Kidney capillary endothelial cell (primary cell): ENCODE measurements at regions not wholly inside any gene's neighbourhood (a gene's known extent, or its start where the extent isn't known, plus 50 kb on each side); places are given as distances from the start of the nearest gene placed in this dataset.
A peak's percentile ranks its signal among the peaks of the same experiment; 100 is the strongest.

Experiments
- DNase-seq: peaks from one replicate; pipeline ENCODE4 v3.0.0-alpha.2; 2018; ENCODE audit warnings: low spot score

GRCh38 chr4:156595041-156595440, 376.6 kb downstream of the PDGFC start:
- no peak for DNase-seq

DNA sequence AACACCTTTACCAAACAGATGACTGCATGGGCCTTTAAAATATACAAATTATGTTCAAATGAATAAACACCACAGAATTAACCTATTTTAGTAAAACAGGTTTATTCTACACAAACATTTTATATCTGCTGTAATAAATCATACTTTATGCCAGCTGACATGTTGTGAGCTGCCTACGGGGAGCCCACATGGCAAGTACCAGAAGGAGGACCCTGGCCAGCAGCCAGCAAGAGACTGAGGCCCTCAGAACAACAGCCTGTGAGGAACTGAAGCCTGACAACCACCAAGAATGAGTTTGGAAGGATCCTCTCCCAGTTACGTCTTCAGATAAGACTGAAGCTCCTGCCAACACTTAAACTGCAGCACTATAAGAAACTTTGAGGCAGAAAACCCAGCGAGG, 377.0 kb downstream of the PDGFC start:
- DNase-seq: no peak

DNA sequence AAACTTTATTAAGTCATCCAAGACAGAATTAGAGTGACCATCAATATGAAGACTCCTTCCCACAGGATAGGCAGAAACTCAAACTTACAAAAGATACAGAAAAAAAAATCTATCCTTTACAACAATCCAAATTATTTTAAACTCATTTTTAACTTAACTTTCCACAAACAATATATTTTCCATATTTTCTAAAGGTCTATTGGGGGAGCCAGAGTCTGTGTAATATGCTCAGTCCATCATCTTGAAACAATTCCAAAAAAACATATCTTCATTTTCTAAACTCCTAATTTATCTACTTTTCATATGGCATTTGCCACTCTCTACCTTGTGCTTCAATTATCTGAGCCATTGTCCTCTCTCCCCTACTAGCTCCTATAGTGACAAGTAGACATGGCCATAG, 378.1 kb downstream of the PDGFC start:
- no peak for DNase-seq

DNA sequence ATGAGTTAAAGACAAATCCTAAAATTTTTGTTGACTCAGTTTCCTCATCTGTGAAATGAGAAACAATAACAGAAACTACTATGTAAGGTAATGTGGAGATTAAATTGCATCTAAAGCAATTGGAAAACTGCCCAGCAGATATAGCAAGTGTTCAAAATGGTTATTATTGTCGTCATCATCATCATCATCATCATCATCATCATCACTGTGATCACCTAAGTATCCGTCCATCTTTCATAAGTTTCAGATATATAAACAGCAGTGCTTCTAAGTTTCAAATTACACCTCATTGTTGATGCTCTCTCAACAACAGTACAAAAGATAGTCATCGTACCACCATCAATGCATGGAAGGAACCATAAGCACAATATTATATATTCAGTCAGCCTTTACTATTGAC, 379.9 kb downstream of the PDGFC start:
- DNase-seq: no peak

DNA sequence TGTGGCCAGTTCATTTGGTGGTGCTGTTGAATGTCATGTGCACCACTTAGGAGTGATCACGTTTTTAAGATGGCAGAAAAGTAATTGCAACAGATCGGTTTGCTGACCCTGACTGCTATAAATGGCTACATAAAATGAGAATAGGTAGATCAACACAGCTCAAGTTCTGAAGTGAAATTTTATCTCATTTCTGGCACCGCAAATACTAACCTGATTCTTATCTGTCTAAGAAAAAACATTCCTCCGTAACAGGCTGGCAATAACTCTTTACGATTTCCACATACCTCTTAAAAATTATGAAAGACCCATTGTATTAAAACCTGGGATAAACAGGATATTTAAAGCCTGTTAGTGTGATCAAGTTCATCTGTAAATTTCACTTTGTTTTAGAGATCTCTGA, 387.5 kb downstream of the PDGFC start:
- no peak for DNase-seq

DNA sequence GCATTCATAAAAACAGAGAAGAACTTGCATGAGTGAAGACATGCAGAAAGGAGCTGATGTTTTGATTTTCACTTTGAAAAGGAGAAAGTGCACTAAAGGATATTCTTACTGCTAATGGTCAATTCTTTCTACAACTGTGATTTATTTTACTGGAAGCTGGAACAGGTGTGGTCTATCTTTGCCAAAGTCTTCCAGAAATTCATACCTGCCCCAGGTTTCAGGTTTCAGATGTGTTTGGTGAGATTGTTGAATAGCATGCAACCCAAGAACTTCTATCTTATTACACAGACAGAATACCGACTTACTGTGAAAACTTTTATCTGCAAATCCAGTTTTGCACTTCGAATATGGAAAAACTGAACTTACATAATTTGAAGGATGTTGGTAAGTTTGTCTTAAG, 388.3 kb downstream of the PDGFC start:
- no peak for DNase-seq

GRCh38 chr4:156581282-156582063, 390.1 kb downstream of the PDGFC start:
- no peak for DNase-seq

GRCh38 chr4:156578713-156579112, 392.9 kb downstream of the PDGFC start:
- no peak for DNase-seq

DNA sequence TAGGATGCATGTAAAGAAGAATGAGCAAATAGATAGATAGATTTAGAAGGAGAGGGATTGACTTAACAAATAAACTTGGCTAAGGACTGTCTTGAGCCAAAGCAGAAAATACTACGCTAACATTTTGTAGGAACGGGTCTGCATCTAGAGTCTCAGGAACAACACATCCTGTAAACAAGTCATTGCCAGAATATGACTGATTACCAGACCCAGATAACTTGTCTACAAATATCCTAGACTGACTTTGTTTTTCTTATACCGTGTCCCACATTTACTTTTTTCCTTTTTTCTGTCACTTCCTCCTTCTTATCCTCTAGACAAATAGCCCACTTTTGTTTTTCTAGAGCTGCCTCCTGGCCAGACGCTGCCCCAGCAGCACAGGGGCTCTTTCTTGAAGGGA, 393.6 kb downstream of the PDGFC start:
- DNase-seq: peak; percentile 16

DNA sequence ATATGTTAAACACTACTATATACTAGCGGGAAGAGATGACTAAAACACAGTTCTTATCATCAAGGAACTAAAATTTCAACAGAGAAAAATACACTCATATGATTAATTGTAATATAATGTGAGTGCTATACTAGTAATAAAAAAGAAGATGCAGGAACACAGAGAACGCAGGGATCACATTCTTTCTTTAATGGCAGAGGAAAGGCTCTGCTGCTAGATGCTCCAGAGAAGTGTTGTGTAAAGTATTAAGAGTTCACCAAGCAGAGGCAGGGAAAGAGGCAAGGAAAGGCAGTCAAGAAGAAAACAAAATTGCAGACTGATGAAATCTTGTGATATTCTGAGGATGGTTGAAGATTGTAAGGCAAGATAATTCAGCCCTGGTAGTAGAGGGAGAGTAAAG, 394.7 kb downstream of the PDGFC start:
- no peak for DNase-seq

DNA sequence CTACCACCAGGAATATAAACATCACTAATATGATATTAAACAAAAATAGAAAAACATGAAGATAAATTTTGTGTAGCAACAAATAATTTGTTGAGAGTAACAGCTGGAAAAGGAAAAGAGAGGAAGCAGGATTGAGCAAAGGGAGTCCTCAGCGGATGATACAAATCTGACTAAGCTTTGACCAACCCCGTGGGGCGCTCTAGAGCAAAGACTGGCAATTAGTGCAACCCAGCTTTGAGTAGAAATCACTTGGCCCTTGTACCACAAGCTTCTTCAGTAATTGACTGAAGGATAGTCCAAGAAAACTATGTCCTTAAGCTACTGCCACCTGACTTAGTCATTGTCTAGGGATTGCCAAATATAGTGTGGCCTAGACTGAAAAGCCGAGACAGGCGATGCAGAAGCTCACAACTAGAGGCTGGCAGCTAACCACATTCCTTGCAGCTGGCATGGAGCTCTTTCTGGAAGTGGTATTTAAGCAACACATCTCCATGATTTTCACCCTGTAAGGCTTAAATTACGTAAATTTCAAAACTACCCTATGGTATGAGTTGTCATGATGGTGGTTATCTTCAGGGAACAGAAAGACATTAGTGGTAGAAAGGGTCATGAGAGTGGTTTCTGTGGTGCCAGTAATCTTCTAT, 396.0 kb downstream of the PDGFC start:
- DNase-seq: no peak

DNA sequence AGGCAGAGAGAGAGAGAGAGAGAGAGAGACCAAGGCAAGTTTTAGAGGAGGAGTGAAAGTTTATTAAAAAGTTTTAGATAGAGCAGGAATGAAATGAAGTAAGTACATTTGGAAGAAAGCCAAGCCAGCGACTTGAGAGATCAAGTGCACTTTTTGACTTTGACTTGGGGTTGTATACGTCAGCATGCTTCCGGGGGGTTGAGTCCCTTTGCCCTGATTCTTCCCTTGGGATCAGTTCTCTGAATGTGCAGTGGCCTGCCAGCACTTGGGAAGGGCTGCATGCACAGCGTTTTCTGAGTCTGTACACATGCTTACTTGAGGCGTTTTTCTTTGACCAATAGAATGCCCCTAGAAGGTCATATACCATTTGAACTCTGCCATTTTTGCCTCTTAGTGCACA, 400.5 kb downstream of the PDGFC start:
- no peak for DNase-seq

- DNase-seq: no peak
Observed at GRCh38 chr4:156569535-156569934, 402.1 kb downstream of the PDGFC start.

GRCh38 chr4:156568484-156568883, 403.1 kb downstream of the PDGFC start:
- DNase-seq: no peak

GRCh38 chr4:156568041-156568440, 403.6 kb downstream of the PDGFC start:
- DNase-seq: no peak

GRCh38 chr4:156560701-156561100, 410.9 kb downstream of the PDGFC start:
- peak; percentile 42 for DNase-seq

DNA sequence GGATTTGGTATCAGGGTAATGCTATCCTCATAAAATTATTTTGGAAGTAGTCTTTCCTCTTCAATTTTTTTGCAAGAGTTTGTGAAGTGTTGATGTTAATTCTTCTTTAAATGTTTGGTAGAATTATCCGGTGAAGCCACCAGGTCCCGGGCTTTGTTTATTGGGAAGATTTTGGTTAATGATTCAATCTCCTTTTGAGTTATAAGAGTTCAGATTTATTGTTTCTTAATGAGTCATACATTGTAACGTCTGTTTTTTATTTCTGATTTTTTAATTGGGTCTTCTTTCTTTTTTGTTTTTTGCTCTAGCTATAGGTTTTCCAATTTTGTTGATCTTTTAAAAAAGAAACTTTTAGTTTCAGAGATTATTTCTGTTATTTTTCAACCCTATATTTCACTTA, 412.3 kb downstream of the PDGFC start:
- DNase-seq: no peak

DNA sequence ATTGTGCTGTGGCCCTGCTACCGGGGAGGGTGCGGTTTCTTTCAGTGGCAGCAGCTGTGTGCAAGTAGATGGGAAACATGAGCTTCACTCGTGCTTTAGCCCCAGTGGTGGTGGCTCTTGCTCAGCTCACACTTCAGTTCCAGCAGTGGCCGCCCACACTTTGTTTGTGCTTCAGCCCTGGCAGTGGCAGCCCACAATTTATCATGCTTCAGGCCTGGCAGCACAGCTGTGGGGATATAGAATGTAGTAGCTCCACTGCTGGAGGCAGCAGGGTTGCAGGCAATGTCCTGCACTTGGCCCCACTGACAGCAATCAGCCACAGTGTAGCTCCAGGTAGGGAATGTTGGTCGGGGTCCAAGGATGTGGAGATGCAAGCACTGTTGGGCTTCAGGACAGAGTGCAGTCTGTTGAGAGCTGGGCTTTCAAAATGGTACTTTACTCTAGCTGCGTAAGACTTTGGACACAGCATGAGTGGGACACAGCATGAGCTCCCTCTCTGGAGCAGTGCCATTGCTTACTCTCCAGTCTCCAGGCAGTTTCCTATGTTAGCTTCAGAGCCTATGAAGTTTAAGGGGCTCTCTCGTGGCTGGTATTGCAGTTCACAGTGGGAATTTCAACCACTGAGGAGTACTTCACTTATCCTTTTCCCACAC, 413.1 kb downstream of the PDGFC start:
- no peak for DNase-seq

DNA sequence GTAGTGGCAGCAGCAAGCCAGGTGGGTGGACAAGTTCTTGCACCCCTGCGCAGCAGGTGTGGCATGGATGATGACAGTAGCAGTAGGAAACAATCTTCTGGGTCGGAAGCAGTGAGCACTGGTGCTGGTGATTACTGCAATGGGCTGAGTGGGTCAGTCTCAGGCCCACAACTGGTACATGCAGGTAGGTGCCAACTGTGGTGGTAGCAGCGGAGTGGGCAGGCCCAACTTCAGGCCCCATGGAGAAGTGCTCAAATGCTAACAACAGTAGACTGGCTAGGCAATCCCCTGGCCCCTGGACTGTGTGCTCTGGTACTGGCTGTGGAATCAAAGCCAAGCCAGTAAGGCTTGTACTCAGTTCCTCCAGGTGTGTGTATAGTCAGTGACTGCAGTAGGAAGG, 413.7 kb downstream of the PDGFC start:
- DNase-seq: no peak

GRCh38 chr4:156556336-156556735, 415.3 kb downstream of the PDGFC start:
- no peak for DNase-seq

GRCh38 chr4:156553659-156554058, 417.9 kb downstream of the PDGFC start:
- no peak for DNase-seq

DNA sequence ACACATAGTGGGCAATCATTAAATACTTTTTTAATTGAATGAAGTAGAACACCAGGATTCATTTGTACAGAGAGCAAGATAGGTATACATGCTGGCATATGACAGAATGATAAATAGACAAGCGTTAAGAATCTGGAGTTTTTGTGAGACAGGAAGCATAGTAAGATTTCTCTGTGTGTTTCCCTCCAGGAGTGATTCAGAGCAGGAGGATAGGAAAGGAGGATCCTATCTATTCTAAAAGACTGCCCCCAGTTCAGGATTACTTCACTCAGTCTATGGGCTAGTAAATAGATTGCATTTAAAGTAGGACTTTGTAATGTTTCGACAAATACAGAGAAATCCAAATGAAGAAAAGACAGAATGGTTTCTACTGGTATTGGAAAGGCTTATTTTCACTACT, 423.7 kb downstream of the PDGFC start:
- no peak for DNase-seq

DNA sequence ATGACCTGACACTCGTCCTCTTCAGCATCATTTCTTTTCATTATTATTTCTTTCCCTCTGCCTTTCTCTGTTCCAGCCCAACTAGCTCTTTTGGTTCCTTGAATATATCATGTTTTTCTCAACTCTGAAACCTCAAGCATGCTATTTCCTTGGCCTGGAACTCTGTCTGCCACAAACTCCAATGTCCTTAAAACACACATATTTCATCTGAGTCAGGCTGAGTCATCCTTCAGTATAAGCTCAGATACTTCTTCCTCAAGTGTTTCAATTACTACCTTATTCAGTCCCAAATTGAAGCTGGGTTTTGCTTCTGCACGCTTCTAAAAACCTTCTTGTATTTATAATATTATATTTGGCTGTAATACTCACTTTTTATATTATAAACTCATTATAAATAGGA, 424.2 kb downstream of the PDGFC start:
- peak; percentile 75 for DNase-seq
